Skeletal muscle cell (primary cell): ENCODE measurements at regions not wholly inside any gene's neighbourhood (a gene's known extent, or its start where the extent isn't known, plus 50 kb on each side); places are given as distances from the start of the nearest gene placed in this dataset.

Experiments used
- DNase-seq: peaks from one replicate; pipeline ENCODE4 v3.0.0-alpha.2; 2010; ENCODE audit warnings: low read depth
- H3K4me3 ChIP-seq: 2 replicates; pipeline ENCODE4 v1.5.1; 2011; ENCODE audit warnings: low read depth, mild to moderate bottlenecking, control low read depth, low read length, moderate library complexity

- no peak overlapping the region for H3K4me3 ChIP-seq
- DNase-seq: no peak
These were observed 102.0 kb upstream of the GADL1 start for GRCh38 chr3:30996467-30996866.

GRCh38 chr3:31002730-31003129 lies 108.3 kb upstream of the GADL1 start:
- DNase-seq: no peak
- H3K4me3 ChIP-seq: no peak overlapping the region

DNA sequence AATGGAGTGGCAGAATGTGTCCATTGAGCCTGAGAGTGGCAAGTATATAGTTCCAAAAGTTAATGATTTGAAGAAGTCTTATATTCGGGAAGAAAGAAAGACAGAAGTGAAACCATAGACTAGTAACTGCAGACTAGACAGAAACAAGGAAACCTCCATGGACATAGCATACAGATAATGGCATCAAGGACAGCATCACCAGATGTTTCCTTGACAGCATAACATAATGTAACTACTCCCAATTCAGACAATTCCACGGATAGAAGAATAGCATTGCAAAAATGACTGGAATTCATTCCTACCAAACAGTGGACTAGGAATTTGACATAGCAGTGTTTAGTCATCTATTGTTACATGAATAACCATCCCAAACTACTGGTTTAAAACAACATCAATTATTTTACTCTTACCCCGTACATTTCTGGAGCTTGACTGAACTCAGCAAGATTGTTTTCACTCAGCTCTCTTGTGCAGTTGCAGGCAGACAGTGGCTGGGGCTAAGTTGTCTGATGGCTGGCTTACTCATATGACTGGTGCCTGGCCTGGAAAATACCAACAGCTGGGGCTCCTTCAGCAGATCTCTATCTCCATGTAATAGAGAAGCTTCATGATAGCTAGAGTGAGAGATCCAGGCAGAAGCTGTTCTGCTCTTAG lies 109.7 kb upstream of the GADL1 start:
- peak; percentile 84 for DNase-seq
- H3K4me3 ChIP-seq: no peak overlapping the region

- DNase-seq: no peak
- H3K4me3 ChIP-seq: no peak overlapping the region
These were observed 114.5 kb upstream of the GADL1 start for GRCh38 chr3:31008994-31009393.

DNA sequence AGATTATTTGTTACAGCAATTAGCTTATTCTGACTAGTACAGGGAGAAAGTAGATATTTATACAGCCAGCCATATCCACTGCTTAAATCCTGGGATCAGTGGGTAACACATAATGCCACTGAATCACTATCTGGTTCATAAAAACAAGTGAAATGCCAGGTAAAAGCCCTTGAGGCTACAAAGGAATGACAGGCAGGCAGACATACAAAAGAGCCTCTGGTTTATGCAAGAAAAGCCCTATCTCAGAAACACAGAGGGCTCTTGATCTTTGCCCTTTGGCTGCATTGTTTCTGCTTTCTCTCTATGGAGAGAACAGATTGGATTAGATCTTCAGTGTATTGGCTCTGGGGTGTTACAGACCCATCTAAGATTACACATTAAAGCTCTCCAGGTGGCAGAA lies 115.4 kb upstream of the GADL1 start:
- DNase-seq: no peak
- H3K4me3 ChIP-seq: no peak overlapping the region

- DNase-seq: peak; percentile 37
- no peak overlapping the region for H3K4me3 ChIP-seq
These were observed 116.0 kb upstream of the GADL1 start for GRCh38 chr3:31010491-31010890.

GRCh38 chr3:31011380-31011779 lies 116.9 kb upstream of the GADL1 start:
- H3K4me3 ChIP-seq: no peak overlapping the region
- DNase-seq: no peak

- no peak for DNase-seq
These were observed 118.6 kb upstream of the GADL1 start for GRCh38 chr3:31013090-31013489.

DNA sequence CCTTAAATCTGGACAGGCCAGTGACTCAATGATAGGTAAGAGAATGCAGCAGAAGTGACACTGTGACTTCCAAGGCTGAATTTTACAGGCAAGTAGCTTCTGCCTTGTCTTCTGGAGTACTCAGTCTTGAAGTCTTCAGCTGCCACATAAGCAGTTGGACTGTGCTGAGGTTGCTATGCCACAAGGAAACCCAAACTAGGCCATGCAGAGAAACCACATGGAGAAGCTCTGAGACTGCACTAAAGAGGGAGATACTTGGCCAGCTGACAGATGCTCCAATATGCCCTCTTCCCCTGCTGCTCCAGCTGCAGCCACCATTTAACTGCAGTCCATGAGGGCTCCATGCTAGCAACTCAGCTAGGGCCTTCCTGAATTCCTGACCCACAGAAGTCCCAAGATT lies 119.4 kb upstream of the GADL1 start:
- H3K4me3 ChIP-seq: no peak overlapping the region
- no peak for DNase-seq

More at GRCh38 chr3:31013090-31013489, 118.6 kb upstream of the GADL1 start:
- H3K4me3 ChIP-seq: no peak overlapping the region

GRCh38 chr3:31014317-31015040 lies 120.0 kb upstream of the GADL1 start:
- no peak for DNase-seq
- no peak overlapping the region for H3K4me3 ChIP-seq

DNA sequence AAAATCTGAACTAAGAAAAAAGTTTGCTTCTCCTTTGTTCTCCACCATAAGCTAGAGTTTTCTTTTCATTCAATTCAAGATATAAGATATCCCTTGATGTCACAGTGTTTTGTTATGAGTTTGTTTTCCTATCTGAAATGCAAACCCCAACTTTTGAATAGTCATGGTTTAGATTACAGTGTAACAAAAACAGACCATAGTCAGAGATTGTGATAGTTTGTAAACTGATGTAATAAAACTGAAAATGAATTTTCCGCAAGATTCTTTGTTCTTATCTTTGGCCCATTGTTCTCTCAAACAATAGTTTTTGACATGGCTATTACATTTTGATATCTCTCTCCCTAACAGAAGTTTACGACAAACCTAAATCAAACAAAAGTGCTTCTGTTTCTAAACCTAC lies 121.7 kb upstream of the GADL1 start:
- no peak overlapping the region for H3K4me3 ChIP-seq
- DNase-seq: no peak

- no peak overlapping the region for H3K4me3 ChIP-seq
- no peak for DNase-seq
These were observed 128.3 kb upstream of the GADL1 start for GRCh38 chr3:31022716-31023115.

DNA sequence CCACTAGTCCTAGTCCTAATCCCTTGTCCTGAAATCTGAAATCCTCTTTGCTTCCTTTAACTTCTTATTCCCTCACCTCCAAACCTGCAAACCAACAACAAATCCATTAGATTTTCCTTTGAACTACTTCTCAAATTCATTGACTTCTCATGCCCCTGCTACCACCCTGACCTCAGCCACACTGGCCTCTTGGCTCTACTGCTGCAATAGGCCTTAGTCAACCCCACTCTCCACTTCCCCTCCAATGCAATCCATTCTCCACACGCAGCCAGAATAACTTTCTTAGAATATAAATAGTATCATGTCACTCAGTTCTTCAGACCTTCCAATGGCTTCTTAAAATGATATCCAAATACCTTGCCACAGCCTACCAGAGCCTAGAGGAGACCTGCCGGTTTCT lies 131.1 kb upstream of the GADL1 start:
- H3K4me3 ChIP-seq: no peak overlapping the region
- DNase-seq: no peak

DNA sequence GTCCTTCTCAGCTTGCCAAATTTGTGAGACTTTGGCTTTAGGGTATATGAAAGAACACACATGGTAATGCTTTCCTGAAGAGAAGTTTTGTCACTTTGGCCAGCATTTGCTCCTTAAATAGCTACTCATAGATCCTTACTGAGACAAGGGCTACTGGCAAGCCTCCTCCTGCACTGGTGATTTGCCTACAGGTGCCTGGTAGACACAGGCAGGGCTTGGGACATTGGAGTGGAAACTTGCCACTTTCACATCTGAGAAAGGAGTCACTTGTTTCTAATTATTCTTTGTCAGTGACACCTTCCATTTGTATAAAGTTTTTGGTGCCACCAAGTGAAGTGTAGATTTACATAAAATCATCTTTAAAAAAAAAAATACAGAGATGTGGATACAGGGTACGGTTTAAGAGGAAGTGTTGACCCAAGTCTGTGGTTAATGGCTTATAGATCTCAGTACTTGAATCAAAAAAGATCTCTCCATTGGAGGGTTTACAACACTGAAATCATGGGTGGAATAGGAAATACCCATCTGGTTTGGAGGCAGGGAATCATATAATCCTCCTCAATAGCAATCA lies 132.8 kb upstream of the GADL1 start:
- no peak for DNase-seq
- H3K4me3 ChIP-seq: no peak overlapping the region

DNA sequence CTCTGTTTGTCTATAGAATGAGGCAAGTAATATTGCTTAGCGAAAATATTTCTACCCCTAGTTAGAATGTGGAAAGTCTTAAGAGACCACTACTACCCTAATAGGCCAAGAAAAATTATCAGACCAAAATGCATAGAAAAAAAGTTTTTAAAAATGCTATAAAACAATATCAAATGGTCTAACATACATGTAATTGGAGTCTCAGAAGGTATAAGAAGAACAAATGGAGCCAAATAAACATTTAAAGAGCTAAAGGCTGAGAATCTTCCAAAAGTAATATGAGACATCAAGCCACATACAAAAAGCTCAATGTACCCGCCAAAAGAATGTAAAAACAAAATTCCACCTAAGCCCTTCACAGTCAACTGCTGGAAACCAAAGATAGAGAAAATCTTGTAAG lies 133.5 kb upstream of the GADL1 start:
- no peak overlapping the region for H3K4me3 ChIP-seq
- DNase-seq: no peak

DNA sequence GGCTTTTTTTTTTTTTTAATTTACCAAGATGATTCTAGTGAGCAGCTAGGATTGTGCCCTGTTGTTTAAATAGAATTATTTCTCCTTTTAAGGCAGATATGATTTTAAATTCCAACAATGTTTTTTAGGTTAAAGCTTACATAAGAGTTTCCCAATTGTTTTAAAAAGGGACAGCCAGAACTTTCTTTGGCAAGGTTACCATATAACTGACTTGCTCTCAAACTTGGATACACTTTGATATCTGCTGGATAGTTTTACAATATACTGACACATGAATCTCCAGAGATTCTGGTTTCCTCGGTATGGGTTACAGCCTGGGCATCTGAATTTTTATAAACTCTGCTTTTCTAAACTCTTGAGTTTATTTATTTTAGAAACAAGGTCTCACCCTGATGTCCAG lies 134.3 kb upstream of the GADL1 start:
- no peak for DNase-seq
- H3K4me3 ChIP-seq: no peak overlapping the region

DNA sequence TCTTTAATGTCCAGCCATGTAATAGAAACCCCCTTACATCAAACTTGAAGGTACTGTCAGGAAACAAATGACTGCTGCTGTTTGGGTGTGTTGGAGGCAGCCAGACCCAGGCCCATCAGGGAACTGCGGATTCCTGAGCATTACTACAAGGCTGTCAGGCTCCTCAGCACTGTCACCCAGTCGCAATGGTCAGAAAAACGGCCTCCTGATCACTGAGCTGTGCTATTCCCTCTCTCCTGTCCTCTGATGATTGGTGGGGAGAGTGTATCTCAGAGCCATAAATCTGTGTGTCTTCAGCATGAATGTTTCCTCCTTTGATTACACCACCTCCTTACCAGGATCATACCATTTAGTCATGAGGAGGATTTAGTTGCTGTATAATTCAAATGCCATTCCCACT lies 135.2 kb upstream of the GADL1 start:
- DNase-seq: no peak
- no peak overlapping the region for H3K4me3 ChIP-seq

DNA sequence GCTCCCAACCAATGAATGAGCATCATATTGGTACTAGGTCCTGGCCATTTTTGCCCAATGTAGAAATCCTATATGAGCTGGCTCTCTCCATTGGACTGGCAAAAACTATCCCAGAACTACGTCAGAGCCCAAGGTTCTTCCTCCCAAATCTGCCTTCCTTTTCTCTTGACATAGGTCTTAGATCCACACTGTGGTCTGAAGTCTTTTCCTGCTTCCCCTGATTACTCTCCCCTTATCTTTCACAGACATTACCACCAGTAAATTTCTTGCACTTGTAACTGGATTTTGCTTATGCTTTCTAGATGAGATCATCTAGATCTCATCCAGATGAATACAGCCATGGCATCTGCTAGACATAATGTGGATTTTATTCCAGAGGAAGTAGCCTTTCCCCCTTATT lies 141.2 kb upstream of the GADL1 start:
- no peak overlapping the region for H3K4me3 ChIP-seq

GRCh38 chr3:31038086-31038739 lies 143.8 kb upstream of the GADL1 start:
- no peak for DNase-seq
- no peak overlapping the region for H3K4me3 ChIP-seq

More for the DNA sequence above, 141.2 kb upstream of the GADL1 start:
- DNase-seq: no peak

- DNase-seq: no peak
- no peak overlapping the region for H3K4me3 ChIP-seq
These were observed 144.7 kb upstream of the GADL1 start for GRCh38 chr3:31039145-31039544.
